Muscle of leg (tissue), 3 donors: ENCODE measurements at regions not wholly inside any gene's neighbourhood (a gene's known extent, or its start where the extent isn't known, plus 50 kb on each side); places are given as distances from the start of the nearest gene placed in this dataset.

ENCODE experiments used
- DNase-seq: peaks from one replicate; pipeline ENCODE4 v3.0.0; 2013
- H3K27ac ChIP-seq: one replicate; pipeline ENCODE4 v1.5.1; 2013; ENCODE audit warnings: mild to moderate bottlenecking, low read length, control low read depth
- H3K27me3 ChIP-seq: one replicate; pipeline ENCODE4 v1.6.1; 2013; ENCODE audit warnings: low read length; ENCODE audit not compliant: control insufficient read depth, insufficient read depth
- H3K36me3 ChIP-seq: one replicate; pipeline ENCODE4 v1.6.1; 2013; ENCODE audit warnings: low read length; ENCODE audit not compliant: control insufficient read depth, insufficient read depth
- H3K4me1 ChIP-seq: one replicate; pipeline ENCODE4 v1.6.1; 2013; ENCODE audit warnings: low read length; ENCODE audit not compliant: control insufficient read depth, insufficient read depth
- H3K4me3 ChIP-seq: one replicate; pipeline ENCODE4 v1.5.1; 2013; ENCODE audit warnings: low read length, control low read depth
- H3K9me3 ChIP-seq: replicated peaks from 2 replicates; pipeline ENCODE4 v1.6.1; 2013; ENCODE audit warnings: low read depth, low read length; ENCODE audit not compliant: control insufficient read depth
- WGBS: methylation state at CpG from one replicate; pipeline ENCODE4 v1.1.5; 2013; ENCODE audit warnings: missing lambda C conversion rate; ENCODE audit not compliant: insufficient coverage; 5-methylcytosine and 5-hydroxymethylcytosine counted together

DNA sequence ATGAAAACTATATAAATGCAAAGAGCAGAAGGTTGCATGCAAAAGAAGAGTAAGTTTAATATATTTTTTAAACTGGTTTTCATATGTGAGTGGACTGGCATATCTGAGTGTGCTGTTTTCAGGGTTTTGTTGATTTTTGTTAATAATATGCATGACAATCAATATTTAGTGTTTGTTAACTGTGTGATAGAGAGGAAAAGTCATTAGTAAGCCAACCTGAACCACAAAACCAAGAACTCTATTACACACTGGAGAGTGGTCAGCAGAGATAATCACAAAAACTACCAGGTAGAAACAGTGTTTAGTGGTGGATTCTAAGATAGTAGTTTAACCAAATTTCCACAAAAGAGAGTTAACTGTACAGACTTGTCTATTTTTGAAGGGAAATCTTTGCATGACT is 396.9 kb downstream of the GASK1B start:
- no peaks in the 10 kb centered on the region for H3K9me3 ChIP-seq
- DNase-seq, result no peak
- no peak overlapping the region for H3K4me3 ChIP-seq
- H3K27me3 ChIP-seq, result no peaks in the 10 kb centered on the region
- no peaks in the 10 kb centered on the region for H3K4me1 ChIP-seq
- H3K27ac ChIP-seq, result no peak overlapping the region
- no peaks in the 10 kb centered on the region for H3K36me3 ChIP-seq

DNA sequence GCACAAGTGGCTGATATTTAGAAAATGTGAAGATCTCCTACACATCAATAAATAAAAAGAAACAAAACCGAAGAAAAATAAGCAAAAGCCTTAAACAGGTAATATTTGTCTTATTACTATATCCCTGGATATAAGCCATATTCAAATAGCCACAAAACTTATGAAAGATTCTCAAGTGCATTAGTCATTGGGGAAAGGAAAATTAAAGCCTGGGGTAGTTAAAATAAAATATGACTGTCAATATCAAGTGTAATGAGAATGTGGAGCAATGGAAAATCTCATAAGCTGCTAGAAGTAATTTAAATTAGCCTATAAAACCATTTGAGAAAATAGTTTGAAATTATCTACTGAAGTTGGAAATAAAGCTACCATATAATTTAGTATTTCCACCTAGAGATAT is 399.9 kb downstream of the GASK1B start:
- WGBS, result no CpG with 5 or more reads among the region's 1 CpG
- Histone ChIP-seq H3K9me3 (no peaks in the 10 kb centered on the region), H3K36me3 (no peaks in the 10 kb centered on the region), H3K27me3 (no peaks in the 10 kb centered on the region), H3K27ac (no peak overlapping the region), H3K4me3 (no peak overlapping the region), H3K4me1 (no peaks in the 10 kb centered on the region)
- DNase-seq, result no peak

DNA sequence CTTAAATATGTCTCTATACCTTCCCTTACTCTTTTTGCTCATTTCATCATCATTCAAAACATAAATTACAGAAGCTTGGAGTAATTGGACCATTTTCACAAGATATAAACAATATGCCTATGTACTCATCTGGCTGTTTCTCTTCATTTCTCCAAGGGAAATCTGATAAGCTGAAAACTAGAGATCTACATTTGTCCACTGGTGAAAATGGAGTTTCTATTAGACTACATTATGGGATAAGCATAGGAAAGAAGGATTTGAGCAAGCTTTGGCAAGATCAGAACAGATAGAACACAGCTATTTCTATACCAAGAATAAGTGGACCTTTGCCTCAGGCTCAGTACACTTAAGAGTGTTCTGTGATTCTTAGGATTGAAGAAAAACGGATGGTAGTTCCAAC is 404.4 kb downstream of the GASK1B start:
- Histone ChIP-seq H3K27me3 (no peaks in the 10 kb centered on the region), H3K4me3 (no peak overlapping the region), H3K27ac (no peak overlapping the region), H3K36me3 (no peaks in the 10 kb centered on the region), H3K4me1 (no peaks in the 10 kb centered on the region), H3K9me3 (no peaks in the 10 kb centered on the region)
- DNase-seq, result no peak
- no CpG with 5 or more reads among the region's 1 CpG for WGBS

DNA sequence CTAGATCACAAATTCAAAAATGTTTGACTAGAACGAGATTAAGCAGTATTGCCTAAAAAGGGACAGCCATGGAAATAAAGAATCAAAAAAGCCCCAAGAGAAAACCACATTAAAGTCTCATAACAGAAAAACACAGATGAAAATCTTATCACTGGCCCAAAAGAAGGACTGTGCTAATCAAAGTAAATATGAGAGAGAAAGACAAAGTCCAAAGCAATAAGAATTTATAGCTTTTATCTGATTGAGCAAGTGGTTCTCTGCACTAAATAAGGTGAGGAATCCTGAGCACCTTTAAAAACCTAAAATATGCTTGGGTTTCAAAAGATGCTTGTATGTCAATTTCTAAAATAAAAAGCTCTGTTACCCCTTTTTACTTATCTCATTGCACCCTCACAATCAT is 409.3 kb downstream of the GASK1B start:
- no peaks in the 10 kb centered on the region for H3K9me3 ChIP-seq
- no CpG with 5 or more reads among the region's 1 CpG for whole genome bisulfite sequencing
- no peaks in the 10 kb centered on the region for H3K4me1 ChIP-seq
- H3K36me3 ChIP-seq, result no peaks in the 10 kb centered on the region
- DNase-seq, result no peak
- H3K4me3 ChIP-seq, result no peak overlapping the region
- no peaks in the 10 kb centered on the region for H3K27me3 ChIP-seq
- no peak overlapping the region for H3K27ac ChIP-seq

DNA sequence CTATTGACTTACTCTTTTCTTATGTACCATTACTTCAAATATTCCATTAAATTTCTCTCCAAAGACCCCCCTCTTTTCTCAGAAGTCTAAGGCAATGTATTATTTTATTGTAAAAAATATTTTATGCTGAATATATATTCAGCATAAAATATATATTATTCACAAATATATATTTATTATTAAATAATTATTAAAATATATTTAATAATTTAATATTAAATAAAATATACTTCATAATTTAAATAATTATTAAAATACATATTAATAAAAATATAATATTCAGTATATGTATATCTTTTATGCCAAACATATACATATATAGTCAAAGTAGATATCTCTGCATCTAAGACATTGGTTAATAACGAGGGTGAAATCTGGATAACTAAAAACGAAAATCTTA is 418.4 kb downstream of the GASK1B start:
- Histone ChIP-seq H3K4me1 (no peaks in the 10 kb centered on the region), H3K27ac (no peak overlapping the region), H3K36me3 (no peaks in the 10 kb centered on the region), H3K9me3 (no peaks in the 10 kb centered on the region), H3K27me3 (no peaks in the 10 kb centered on the region), H3K4me3 (no peak overlapping the region)
- no peak for DNase-seq
- no CpG with 5 or more reads among the region's 2 CpGs for WGBS

DNA sequence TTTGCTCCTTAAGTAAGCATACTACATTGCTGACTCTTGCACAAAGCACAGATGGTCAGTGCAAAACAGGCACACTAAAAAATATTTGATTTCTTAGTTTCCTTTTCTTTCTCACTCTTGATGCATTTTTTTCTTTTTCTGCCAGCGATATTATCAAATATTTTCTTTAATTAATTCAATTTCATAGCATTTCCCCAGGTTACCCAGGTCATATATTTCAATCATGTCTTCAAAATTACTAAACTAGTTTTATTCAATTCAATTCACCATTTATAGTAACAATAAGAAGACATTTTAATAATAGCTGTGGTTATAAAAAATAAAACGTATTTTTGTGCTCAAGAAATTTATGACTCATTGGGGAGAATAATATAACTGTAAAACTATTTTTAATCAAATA is 421.2 kb downstream of the GASK1B start:
- H3K27ac ChIP-seq, result no peak overlapping the region
- no peaks in the 10 kb centered on the region for H3K36me3 ChIP-seq
- no peak overlapping the region for H3K4me3 ChIP-seq
- H3K9me3 ChIP-seq, result no peaks in the 10 kb centered on the region
- WGBS, result 100% methylated on average over 1 of the region's 2 CpGs
- DNase-seq, result no peak
- H3K4me1 ChIP-seq, result no peaks in the 10 kb centered on the region
- no peaks in the 10 kb centered on the region for H3K27me3 ChIP-seq

DNA sequence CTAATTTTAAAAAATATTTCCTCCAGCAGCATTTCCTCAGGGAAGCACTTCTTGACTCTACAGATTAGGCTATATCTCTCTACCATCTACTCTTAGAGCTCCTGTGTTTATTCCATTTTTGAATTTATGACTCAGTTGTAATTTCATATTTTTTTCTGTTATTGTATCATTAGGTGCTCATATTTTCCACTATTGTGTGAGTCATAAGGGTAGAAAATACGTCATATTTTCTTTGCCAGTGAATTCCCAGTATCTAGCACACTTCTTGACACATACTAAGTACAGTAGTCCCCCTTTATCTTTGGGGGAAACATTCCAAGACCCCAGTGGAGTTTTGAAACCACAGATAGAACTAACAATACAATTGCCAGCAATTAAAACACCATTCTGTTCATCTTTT is 431.2 kb downstream of the GASK1B start:
- H3K4me3 ChIP-seq, result no peak overlapping the region
- 40% methylated on average over 1 of the region's 1 CpG for WGBS

DNA sequence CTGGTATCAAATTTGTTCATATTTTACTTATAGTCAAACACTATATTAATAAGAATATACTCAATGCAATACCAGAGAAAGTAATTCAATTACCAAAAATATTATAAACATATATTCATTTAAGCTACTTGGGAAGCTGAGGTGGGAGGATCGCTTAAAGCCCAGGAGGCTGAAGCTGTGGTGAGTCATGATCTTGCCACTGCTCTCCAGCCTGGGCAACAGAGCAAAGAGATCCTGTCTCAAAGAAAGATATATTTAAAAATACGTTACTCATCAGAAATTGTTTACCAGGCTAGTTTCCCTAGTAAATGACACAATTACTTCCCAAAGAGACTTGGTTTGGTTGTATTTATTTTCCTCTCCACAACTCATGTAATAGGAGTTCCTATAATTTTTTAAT is 433.6 kb downstream of the GASK1B start:
- WGBS, result no CpG with 5 or more reads among the region's 2 CpGs
- Histone ChIP-seq H3K27me3 (no peaks in the 10 kb centered on the region), H3K9me3 (no peaks in the 10 kb centered on the region), H3K4me1 (no peaks in the 10 kb centered on the region), H3K36me3 (no peaks in the 10 kb centered on the region), H3K4me3 (no peak overlapping the region), H3K27ac (no peak overlapping the region)
- DNase-seq, result no peak

More for the DNA sequence above, 431.2 kb downstream of the GASK1B start:
- Histone ChIP-seq H3K27me3 (no peaks in the 10 kb centered on the region), H3K4me1 (no peaks in the 10 kb centered on the region), H3K36me3 (no peaks in the 10 kb centered on the region), H3K27ac (no peak overlapping the region), H3K9me3 (no peaks in the 10 kb centered on the region)
- no peak for DNase-seq

DNA sequence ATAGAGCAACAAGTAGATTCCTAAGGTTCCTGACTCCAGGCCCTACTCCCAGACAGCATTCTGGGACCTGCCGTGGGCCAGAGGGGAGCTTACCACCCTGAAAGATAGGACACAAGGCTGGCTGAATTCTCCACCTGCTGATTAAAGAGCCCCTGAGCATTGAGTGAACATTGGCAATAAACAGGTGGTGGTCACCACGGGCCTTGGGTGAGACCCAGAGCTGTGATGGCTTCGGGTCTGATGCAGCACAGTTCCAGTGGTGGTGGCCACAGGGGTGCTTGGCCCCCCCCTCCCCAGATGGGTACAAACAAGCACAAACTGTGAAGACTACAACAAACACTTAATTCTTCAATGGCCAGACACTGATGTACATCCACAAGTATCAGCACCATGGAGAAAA is 444.6 kb downstream of the GASK1B start:
- Histone ChIP-seq H3K4me3 (no peak overlapping the region), H3K27ac (no peak overlapping the region), H3K4me1 (no peaks in the 10 kb centered on the region), H3K9me3 (no peaks in the 10 kb centered on the region), H3K27me3 (no peaks in the 10 kb centered on the region), H3K36me3 (no peaks in the 10 kb centered on the region)
- WGBS, result 90% methylated on average over 3 of the region's 3 CpGs
- no peak for DNase-seq

DNA sequence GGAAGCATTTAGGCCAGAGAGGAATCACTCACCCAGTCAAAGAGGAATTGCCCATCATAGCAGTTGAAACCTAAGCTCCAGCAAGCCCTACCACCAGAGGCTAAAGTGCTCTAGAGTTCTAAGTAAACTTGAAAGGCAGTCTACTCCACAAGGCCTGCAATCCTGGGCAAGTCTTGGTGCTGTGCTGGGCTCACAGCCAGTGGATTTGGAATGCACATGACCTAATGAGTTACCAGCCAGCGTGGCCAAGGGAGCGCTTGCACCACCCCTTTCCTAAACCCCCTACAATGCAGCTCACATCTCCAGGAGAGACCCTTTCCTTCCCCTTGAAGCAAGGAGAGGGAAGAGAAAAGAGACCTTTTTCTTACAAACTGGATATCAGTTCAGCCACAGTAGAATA is 445.7 kb downstream of the GASK1B start:
- no peaks in the 10 kb centered on the region for H3K9me3 ChIP-seq
- no CpG with 5 or more reads among the region's 2 CpGs for WGBS
- no peak for DNase-seq
- H3K27ac ChIP-seq, result no peak overlapping the region
- no peaks in the 10 kb centered on the region for H3K4me1 ChIP-seq
- no peak overlapping the region for H3K4me3 ChIP-seq
- no peaks in the 10 kb centered on the region for H3K36me3 ChIP-seq
- no peaks in the 10 kb centered on the region for H3K27me3 ChIP-seq

DNA sequence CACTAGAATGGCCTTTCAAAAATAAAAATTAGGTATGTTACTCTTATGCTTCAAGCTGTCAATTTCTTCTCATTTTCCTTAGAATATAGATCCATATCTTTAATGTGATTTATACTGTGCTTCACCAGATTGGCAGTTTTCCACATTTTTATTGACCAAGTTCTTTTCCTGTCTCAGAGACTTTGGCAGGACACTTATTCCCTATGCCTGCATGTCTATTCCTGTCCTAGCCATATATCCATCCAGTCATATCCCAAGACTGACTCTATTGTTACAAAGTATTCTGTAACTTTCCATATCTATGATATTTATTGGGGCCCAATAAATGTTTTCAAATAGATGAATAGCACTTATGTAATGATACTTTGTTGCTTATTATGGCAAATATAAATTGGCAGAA is 450.7 kb downstream of the GASK1B start:
- no peaks in the 10 kb centered on the region for H3K9me3 ChIP-seq

More for the DNA sequence above, 450.7 kb downstream of the GASK1B start:
- H3K4me1 ChIP-seq, result no peaks in the 10 kb centered on the region
- H3K27me3 ChIP-seq, result no peaks in the 10 kb centered on the region
- no peak overlapping the region for H3K4me3 ChIP-seq
- H3K36me3 ChIP-seq, result no peaks in the 10 kb centered on the region
- no peak for DNase-seq
- no peak overlapping the region for H3K27ac ChIP-seq
